Islet of Langerhans (tissue), 1 donor: ENCODE measurements at regions not wholly inside any gene's neighbourhood (a gene's known extent, or its start where the extent isn't known, plus 50 kb on each side); places are given as distances from the start of the nearest gene placed in this dataset.

Experiments
- FAIRE-seq: peaks from one replicate; lab custom pipeline; 2011; peaks lifted over from hg19 to GRCh38; lab: Jason Lieb, UNC

GRCh38 chr18:28960146-28960545, 783.2 kb upstream of the CDH2 start:
- no peak for FAIRE-seq

DNA sequence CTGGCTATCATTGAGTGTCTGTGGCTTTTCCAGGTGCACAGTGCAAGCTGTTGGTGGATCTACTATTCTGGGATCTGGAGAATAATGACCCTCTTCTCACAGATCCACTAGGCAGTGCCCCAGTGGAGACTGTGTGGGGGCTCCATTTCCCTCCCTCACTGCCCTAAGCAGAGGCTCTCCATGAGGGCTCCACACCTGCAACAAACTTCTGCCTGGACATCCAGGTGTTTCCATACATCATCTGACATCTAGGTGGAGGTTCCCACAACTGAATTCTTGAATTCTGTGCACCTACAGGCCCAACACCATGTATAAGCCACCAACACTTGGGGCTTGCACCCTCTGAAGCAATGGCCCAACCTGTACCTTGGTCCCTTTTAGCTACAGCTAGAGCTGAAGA, 775.4 kb upstream of the CDH2 start:
- no peak for FAIRE-seq

DNA sequence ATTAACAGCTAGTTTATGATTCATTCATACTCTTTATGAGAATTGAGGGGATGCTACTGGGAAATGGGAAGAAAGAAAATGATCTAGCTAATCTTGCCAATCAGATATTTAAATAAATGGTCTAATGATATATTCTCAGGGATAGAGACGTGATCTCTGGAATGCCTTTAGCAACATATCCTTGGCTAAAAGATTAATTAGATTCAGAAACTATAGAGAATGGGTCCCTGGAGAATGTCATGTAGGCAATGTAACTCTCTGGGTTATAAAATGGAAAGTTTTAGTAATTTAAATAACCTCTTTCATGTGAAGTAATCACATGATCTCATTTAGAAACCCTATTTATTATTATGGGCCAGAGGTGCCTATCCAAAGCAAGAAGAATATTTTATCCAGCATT, 771.0 kb upstream of the CDH2 start:
- no peak for FAIRE-seq

DNA sequence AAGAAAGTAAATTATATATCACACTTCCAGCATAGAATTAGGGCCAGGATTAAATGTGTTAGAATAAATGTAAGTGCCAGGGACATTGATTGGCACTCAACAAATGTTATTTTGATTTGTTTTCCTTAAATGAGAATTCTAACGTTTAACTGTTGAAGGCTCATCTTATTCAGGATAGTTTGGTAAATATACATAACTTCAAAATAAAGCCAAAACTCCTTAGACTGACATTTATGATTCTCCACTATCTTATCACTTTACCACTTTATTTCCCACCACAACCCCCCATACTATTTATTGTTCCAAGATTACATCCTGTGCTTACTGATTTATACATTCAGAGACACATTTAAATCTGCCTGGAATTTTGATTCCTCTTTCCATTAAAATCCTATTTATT, 769.5 kb upstream of the CDH2 start:
- FAIRE-seq = no peak

DNA sequence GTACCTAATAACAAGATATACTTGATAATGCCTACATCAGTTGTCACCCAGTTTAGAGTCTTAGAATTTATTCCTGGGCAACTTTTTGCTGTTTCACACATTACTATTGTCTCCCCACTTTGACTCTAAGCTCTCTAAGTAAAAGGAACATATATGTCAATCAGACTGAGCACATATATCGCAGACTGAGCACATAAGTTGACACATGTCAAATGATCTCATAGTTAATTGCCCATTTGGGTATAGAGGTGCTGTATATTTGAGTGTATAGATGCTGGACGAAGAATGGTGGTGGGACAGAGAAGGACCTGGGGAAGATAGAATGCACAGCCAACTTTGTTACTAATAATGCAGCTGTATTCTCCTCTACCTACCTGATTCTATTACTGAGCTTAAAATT, 746.0 kb upstream of the CDH2 start:
- FAIRE-seq = no peak

DNA sequence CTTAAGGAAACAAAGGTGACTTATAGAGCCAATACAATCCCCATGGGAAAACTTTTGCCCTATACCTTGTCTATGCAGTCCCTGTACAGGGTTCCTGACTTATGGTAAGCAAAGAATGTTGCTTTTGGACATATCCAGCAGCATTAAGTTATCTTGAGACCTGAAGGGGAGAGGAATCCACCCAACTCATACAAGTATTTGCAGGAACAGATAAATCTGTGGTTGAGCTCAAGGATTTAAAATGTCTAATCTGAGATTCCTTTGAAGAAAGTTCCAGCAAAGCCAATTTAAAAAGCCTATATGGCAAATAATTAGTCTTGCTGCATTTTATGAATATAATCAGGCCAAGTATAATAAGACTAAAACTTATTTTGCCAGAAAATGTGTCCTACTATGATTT, 739.5 kb upstream of the CDH2 start:
- FAIRE-seq = no peak

- no peak for FAIRE-seq
Observed at GRCh38 chr18:28905509-28905908, 728.6 kb upstream of the CDH2 start.

DNA sequence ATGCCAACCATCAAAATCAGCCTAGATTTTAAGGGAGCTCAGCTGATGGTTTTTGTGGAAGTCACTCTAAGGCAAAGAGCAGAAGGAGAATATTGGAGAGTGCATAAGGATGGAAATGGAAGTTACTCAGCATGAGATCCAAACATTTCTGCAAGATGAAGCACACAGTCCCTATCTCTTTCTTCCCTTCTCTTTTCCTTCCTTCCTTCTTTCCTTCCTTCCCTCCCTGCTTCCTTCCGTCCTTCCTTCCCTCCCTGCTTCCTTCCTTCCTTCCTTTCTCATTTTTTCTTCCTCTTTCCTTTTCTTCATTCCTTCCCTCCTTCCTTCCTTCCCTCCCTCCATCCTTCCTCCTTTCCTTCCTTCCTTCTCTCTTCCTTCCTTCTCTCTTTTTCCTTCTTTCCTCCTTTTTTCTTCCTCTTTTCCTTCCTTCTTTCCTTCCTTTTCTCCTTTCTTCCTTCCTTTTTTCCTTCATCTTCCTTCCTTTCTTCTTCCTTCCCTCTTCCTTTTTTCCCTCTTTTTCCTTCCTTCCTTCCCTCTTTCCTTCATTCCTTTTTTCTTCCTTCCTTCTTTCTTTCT, 727.9 kb upstream of the CDH2 start:
- FAIRE-seq = no peak

DNA sequence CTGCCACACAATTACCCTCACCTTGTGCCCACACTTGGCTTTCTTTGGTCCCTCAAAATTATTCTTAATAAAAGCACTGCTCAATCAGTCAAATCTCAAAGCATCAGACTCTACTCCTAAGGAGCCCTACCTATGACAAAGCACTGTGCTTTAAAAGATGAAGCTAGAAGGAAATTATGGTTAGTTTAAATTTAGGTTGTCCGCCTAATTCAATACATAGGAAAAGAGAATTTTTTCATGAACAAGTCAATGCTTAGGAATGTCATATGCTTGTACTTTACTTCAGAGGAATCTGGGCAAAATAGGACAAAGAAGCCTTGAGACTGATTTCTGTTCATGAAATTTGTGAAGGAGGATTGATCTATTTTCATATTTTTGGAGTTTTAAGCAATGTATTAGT, 726.4 kb upstream of the CDH2 start:
- FAIRE-seq = no peak

- no peak for FAIRE-seq
Observed at GRCh38 chr18:28890791-28891190, 713.9 kb upstream of the CDH2 start.

DNA sequence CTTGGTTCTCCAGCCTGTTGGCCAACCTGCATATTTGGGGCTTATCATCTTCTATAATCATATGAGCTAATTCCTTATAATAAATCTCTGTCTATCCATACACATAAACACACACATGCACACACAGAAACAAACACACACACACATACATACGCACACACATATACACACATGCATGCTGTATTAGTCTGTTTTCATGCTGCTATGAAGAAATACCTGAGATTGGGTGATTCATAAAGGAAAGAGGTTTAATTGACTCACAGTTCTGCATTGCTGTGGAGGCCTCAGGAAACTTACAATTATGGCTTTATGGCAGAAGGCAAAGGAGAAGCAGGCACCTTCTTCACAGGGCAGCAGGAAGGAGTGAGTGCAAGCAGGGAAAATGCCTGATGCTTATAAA, 707.4 kb upstream of the CDH2 start:
- no peak for FAIRE-seq

- no peak for FAIRE-seq
Observed at GRCh38 chr18:28880856-28881255, 703.9 kb upstream of the CDH2 start.

GRCh38 chr18:28875059-28875458, 698.1 kb upstream of the CDH2 start:
- no peak for FAIRE-seq

DNA sequence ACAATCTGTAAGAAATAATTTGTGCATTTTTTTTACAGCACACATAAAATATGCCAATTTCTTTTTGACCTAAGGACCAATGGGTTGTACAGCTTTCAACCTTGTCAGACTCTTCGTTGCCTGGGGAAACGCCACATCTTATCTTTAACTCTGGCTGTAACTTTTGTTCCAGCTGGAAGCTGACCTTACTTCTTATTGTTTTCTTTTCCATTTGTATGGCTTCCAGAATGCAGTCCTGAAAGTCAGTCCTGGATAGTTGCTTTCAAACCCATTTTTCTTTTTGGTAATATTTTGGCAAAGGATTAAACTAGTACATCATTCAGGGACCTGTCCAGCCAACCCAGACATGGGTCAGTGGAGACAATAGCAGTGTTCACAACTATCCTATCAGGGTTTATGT, 686.5 kb upstream of the CDH2 start:
- no peak for FAIRE-seq

- FAIRE-seq = no peak
Observed at GRCh38 chr18:28858248-28858647, 681.3 kb upstream of the CDH2 start.

GRCh38 chr18:28855989-28856388, 679.1 kb upstream of the CDH2 start:
- FAIRE-seq = no peak

GRCh38 chr18:28855524-28855923, 678.6 kb upstream of the CDH2 start:
- no peak for FAIRE-seq

- no peak for FAIRE-seq
Observed at GRCh38 chr18:28854964-28855363, 678.0 kb upstream of the CDH2 start.

DNA sequence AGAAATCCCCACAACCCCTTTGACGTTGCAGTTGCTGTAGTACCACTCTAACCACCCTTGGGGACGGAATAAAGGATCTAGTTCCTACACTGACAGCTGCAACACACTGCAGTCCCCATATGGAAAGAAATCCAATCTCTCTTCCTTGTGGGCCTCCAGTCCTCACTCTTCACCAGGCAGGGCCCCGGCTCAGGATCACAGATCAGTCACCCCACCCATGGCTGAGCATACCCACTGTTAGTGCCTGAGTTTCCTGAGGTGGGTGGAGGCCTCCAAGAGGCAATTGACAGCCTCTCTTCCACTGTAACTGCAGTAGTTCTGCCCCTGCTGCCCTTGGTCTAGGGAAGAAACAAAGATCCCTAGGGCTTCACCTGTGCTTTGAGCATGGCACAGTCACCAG, 670.0 kb upstream of the CDH2 start:
- no peak for FAIRE-seq

DNA sequence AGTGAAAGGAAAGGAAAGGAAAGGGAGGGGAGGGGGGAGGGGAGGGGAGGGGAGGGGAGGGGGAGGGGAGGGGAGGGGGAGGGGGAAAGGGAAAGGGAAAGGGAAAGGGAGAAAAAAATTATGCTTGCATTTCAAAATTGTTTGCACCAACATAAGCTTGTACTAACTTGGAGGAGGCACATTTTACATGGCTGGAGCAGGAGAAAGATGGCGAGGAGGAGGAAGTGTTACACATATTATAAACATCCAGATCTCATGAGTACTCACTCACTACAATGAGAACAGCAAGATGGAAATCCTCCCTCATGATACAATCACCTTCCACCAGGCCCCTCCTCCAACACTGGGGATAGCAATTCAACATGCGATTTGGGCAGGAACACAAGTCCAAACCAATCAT, 660.2 kb upstream of the CDH2 start:
- no peak for FAIRE-seq

DNA sequence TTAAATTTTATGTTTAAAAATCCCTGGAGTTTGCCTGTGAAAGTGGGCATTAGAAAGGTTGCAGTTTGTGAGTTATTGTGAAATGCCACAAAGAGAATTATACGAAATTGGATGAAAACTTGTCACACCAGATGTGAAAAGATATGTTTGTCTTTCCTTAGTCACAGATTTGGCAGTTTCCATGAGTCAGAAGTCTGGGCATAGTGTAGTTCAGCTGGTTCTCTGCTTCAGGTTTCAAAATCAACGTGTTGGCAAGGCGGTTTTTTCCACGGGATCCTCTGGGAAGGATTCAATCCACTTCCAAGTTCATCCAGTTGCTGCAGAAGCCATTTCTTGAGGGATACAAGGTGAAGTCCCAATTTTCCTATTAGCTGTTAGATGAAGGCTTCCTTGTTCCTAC, 658.0 kb upstream of the CDH2 start:
- FAIRE-seq = no peak

- no peak for FAIRE-seq
Observed at GRCh38 chr18:28831908-28832307, 655.0 kb upstream of the CDH2 start.

GRCh38 chr18:28831476-28831875, 654.5 kb upstream of the CDH2 start:
- no peak for FAIRE-seq

GRCh38 chr18:28826107-28826506, 649.2 kb upstream of the CDH2 start:
- FAIRE-seq = no peak

DNA sequence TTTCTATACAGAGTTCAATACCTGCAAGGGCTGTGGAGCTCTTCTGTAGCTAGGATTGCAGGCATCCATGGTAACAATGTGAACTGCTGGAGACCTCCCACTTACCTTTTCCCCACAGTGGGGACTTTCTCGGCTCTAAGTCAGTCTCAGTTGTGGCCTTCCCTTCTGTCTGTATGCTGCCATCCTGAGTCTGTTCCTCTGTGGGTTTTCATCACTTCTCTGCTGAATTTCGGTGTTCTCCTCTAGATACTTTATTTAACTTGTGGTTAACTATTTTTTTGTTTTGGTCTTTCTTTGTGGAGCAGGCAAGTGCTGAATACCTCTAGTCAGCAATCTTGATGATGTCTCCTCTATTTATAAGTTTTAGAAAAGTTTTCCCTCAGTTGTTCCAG, 647.2 kb upstream of the CDH2 start:
- FAIRE-seq = no peak
